PFSK-1 (cell line): ENCODE measurements at regions not wholly inside any gene's neighbourhood (a gene's known extent, or its start where the extent isn't known, plus 50 kb on each side); places are given as distances from the start of the nearest gene placed in this dataset.

Experiments
- FOXP2 ChIP-seq: optimal IDR thresholded peaks from 2 replicates; pipeline ENCODE3; 2011; ENCODE audit warnings: borderline replicate concordance, control low read depth, inconsistent platforms; ENCODE audit not compliant: insufficient read depth; ENCODE audit errors: extremely low read length, extremely low read depth
- POLR2AphosphoS5 ChIP-seq: IDR thresholded peaks from 2 replicates; pipeline ENCODE4 v1.6.1; 2012; ENCODE audit warnings: low read depth, mild to moderate bottlenecking, control low read depth, low read length, moderate library complexity
- SIN3A ChIP-seq: IDR thresholded peaks from 2 replicates; pipeline ENCODE4 v1.6.1; 2012; ENCODE audit warnings: mild to moderate bottlenecking, low read length, moderate library complexity, borderline replicate concordance; ENCODE audit not compliant: insufficient read depth
- TAF1 ChIP-seq: IDR thresholded peaks from 2 replicates; pipeline ENCODE4 v1.6.1; 2012; ENCODE audit warnings: low read length, control low read depth, borderline replicate concordance; ENCODE audit not compliant: insufficient read depth
- TF ChIP-seq, protein P1 (sequence below), 2 experiments: IDR thresholded peaks; 2 replicates each; pipeline versions ENCODE4 v1.6.1 to v1.8.0; 2011 to 2012; ENCODE audit warnings: low read depth in 2 of 2, low read length in 2 of 2, control low read depth in 1 of 2, inconsistent platforms in 1 of 2, mild to moderate bottlenecking in 1 of 2, moderate library complexity in 1 of 2; ENCODE audit not compliant: insufficient read depth in 1 of 2

GRCh38 chr2:144328938-144329337 is 191.0 kb downstream of the ZEB2 start:
- TF ChIP-seq, protein P1, sequence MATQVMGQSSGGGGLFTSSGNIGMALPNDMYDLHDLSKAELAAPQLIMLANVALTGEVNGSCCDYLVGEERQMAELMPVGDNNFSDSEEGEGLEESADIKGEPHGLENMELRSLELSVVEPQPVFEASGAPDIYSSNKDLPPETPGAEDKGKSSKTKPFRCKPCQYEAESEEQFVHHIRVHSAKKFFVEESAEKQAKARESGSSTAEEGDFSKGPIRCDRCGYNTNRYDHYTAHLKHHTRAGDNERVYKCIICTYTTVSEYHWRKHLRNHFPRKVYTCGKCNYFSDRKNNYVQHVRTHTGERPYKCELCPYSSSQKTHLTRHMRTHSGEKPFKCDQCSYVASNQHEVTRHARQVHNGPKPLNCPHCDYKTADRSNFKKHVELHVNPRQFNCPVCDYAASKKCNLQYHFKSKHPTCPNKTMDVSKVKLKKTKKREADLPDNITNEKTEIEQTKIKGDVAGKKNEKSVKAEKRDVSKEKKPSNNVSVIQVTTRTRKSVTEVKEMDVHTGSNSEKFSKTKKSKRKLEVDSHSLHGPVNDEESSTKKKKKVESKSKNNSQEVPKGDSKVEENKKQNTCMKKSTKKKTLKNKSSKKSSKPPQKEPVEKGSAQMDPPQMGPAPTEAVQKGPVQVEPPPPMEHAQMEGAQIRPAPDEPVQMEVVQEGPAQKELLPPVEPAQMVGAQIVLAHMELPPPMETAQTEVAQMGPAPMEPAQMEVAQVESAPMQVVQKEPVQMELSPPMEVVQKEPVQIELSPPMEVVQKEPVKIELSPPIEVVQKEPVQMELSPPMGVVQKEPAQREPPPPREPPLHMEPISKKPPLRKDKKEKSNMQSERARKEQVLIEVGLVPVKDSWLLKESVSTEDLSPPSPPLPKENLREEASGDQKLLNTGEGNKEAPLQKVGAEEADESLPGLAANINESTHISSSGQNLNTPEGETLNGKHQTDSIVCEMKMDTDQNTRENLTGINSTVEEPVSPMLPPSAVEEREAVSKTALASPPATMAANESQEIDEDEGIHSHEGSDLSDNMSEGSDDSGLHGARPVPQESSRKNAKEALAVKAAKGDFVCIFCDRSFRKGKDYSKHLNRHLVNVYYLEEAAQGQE (IDR thresholded peaks at IDR 0.05; ENCODE audit: insufficient read depth in 1 of 2, low read depth in 2 of 2, low read length in 2 of 2): no peak
- TF ChIP-seq TAF1 (no peak), FOXP2 (no peak), SIN3A (no peak), POLR2AphosphoS5 (no peak)

GRCh38 chr2:144326825-144327224 is 193.1 kb downstream of the ZEB2 start:
- TF ChIP-seq FOXP2 (no peak), POLR2AphosphoS5 (no peak), TAF1 (no peak), SIN3A (no peak)
- TF ChIP-seq, protein P1 (IDR thresholded peaks at IDR 0.05; ENCODE audit: insufficient read depth in 1 of 2, low read depth in 2 of 2, low read length in 2 of 2): no peak

- TF ChIP-seq POLR2AphosphoS5 (no peak), SIN3A (no peak), TAF1 (no peak), FOXP2 (no peak)
- TF ChIP-seq, protein P1 (IDR thresholded peaks at IDR 0.05; ENCODE audit: insufficient read depth in 1 of 2, low read depth in 2 of 2, low read length in 2 of 2): no peak
Observed at GRCh38 chr2:144325086-144325485, 194.8 kb downstream of the ZEB2 start.

- TF ChIP-seq TAF1 (no peak), FOXP2 (no peak), POLR2AphosphoS5 (no peak), SIN3A (no peak)
- TF ChIP-seq, protein P1 (IDR thresholded peaks at IDR 0.05; ENCODE audit: insufficient read depth in 1 of 2, low read depth in 2 of 2, low read length in 2 of 2): no peak
Observed at GRCh38 chr2:144324446-144325045, 195.4 kb downstream of the ZEB2 start.

DNA sequence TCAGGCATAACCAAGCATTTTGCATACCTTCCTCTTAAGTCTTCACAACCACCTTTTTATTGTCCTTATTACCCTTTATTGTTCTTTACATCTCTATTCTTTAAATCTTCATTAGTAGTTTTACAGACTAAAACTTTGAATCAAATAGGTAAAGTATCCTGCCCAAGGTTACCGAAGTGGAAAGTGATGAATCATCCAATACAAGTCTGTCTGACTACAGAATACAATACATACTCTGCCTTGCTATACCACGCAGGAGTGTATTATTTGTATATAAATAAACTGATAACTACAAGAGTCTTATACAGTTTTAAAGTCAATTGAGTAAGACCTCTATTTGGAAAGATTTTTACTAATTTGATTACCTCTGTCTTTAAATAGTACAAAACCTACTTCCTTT is 196.0 kb downstream of the ZEB2 start:
- TF ChIP-seq, protein P1 (IDR thresholded peaks at IDR 0.05; ENCODE audit: insufficient read depth in 1 of 2, low read depth in 2 of 2, low read length in 2 of 2): no peak
- TF ChIP-seq FOXP2 (no peak), POLR2AphosphoS5 (no peak), TAF1 (no peak), SIN3A (no peak)
